SK-N-SH (cell line): ENCODE measurements at regions not wholly inside any gene's neighbourhood (a gene's known extent, or its start where the extent isn't known, plus 50 kb on each side); places are given as distances from the start of the nearest gene placed in this dataset.

Experiments
- CTCF ChIA-PET: fragments of 300-600, 350-600 bp; formaldehyde crosslinking; extraction: SDS; loops from one replicate; lab custom pipeline; 2021; lab: Yijun Ruan, JAX
- POLR2A ChIA-PET: fragments of 350-600 bp; sonication (Branson Sonifier 250); formaldehyde crosslinking; extraction: SDS; loops from one replicate; lab custom pipeline; 2020; ENCODE audit warnings: antibody characterized with exemption, inconsistent platforms; lab: Yijun Ruan, JAX
- DNase-seq: peaks from one replicate; pipeline ENCODE4 v3.0.0; 2012
- H2AFZ ChIP-seq: fragments of 200-600 bp; sonication (generic); 2 replicates; pipeline ENCODE4 v1.8.1; 2016; ENCODE audit warnings: antibody characterized with exemption, mild to moderate bottlenecking, low read depth
- H3F3A ChIP-seq: fragments of 200-600 bp; sonication (generic); replicated peaks from 2 replicates; pipeline ENCODE3; 2016; ENCODE audit warnings: antibody characterized with exemption, mild to moderate bottlenecking; ENCODE audit not compliant: insufficient read depth
- H3K27ac ChIP-seq, 2 experiments: fragments of 200-500 bp in 1 of 2; fragments of 200-600 bp in 1 of 2; sonication (Bioruptor generic) in 1 of 2; sonication (generic), shearing (Covaris generic) in 1 of 2; 2 replicates each; pipeline versions ENCODE4 v1.5.1 to v1.6.1; 2014 to 2016; ENCODE audit warnings: low read depth in 2 of 2, inconsistent platforms in 1 of 2, low read length in 1 of 2, mild to moderate bottlenecking in 1 of 2, mixed read lengths in 1 of 2
- H3K27me3 ChIP-seq: fragments of 200-600 bp; sonication (generic), shearing (Covaris generic); 2 replicates; pipeline ENCODE4 v1.6.1; 2016; ENCODE audit warnings: mixed run types; ENCODE audit not compliant: insufficient read depth
- H3K36me3 ChIP-seq, 2 experiments: fragments of 200-500 bp in 1 of 2; fragments of 200-600 bp in 1 of 2; sonication (Bioruptor generic) in 1 of 2; sonication (generic) in 1 of 2; replicated peaks in 1 of 2; 2 replicates each; pipeline versions ENCODE3 to v1.5.1; 2014 to 2016; ENCODE audit warnings: low read length in 1 of 2, mild to moderate bottlenecking in 1 of 2; ENCODE audit not compliant: insufficient read depth in 2 of 2, control insufficient read depth in 1 of 2
- H3K4me1 ChIP-seq, 2 experiments: fragments of 200-500 bp in 1 of 2; fragments of 200-600 bp in 1 of 2; sonication (Bioruptor generic) in 1 of 2; sonication (generic), shearing (Covaris generic) in 1 of 2; 2 replicates each; pipeline versions ENCODE4 v1.5.1 to v1.6.1; 2014 to 2016; ENCODE audit warnings: low read depth in 1 of 2, low read length in 1 of 2, mixed run types in 1 of 2; ENCODE audit not compliant: insufficient read depth in 2 of 2, control insufficient read depth in 1 of 2
- H3K4me2 ChIP-seq: fragments of 200-600 bp; sonication (generic), shearing (Covaris generic); 2 replicates; pipeline ENCODE4 v1.6.1; 2017; ENCODE audit warnings: mixed run types
- H3K4me3 ChIP-seq, 2 experiments: fragments of 200-500 bp in 1 of 2; fragments of 200-600 bp in 1 of 2; sonication (Bioruptor generic) in 1 of 2; sonication (generic), shearing (Covaris generic) in 1 of 2; 2 replicates each; pipeline versions ENCODE4 v1.5.1 to v1.8.1; 2014 to 2016; ENCODE audit warnings: low read depth in 2 of 2, inconsistent platforms in 1 of 2, low read length in 1 of 2, mild to moderate bottlenecking in 1 of 2, mixed read lengths in 1 of 2, moderate library complexity in 1 of 2
- H3K79me2 ChIP-seq: fragments of 200-600 bp; sonication (generic); 2 replicates; pipeline ENCODE4 v1.8.1; 2017; ENCODE audit warnings: mild to moderate bottlenecking; ENCODE audit not compliant: insufficient read depth
- H3K9ac ChIP-seq: fragments of 200-600 bp; sonication (generic); 2 replicates; pipeline ENCODE4 v1.6.1; 2017; ENCODE audit warnings: mixed run types
- H3K9me2 ChIP-seq: fragments of 200-600 bp; sonication (generic); 2 replicates; pipeline ENCODE4 v1.6.1; 2017; ENCODE audit warnings: mixed run types
- H3K9me3 ChIP-seq: fragments of 200-600 bp; sonication (generic); 2 replicates; pipeline ENCODE4 v1.6.1; 2017; ENCODE audit warnings: mixed run types, mild to moderate bottlenecking, moderate library complexity
- H4K20me1 ChIP-seq: fragments of 200-600 bp; sonication (generic); 2 replicates; pipeline ENCODE4 v1.6.1; 2017; ENCODE audit warnings: mild to moderate bottlenecking, mixed run types; ENCODE audit not compliant: insufficient read depth
- CHD2 ChIP-seq: fragments of 150-350 bp; IDR thresholded peaks from 2 replicates; pipeline ENCODE4 v1.6.1; 2018; ENCODE audit warnings: low read length; ENCODE audit not compliant: partially characterized antibody
- FOSL2 ChIP-seq: IDR thresholded peaks from 2 replicates; pipeline ENCODE4 v1.4.0; 2012; ENCODE audit warnings: low read depth, mild to moderate bottlenecking, moderate library complexity, borderline replicate concordance
- FOXJ3 ChIP-seq: sonication (generic); formaldehyde crosslinking; IDR thresholded peaks from 2 replicates; pipeline ENCODE4 v1.5.1; 2020; ENCODE audit warnings: mild to moderate bottlenecking, missing genetic modification reagents
- FOXM1 ChIP-seq: IDR thresholded peaks from 2 replicates; pipeline ENCODE4 v1.4.0; 2012; ENCODE audit warnings: low read depth, mild to moderate bottlenecking
- GABPA ChIP-seq: IDR thresholded peaks from 2 replicates; pipeline ENCODE4 v1.4.0; 2012; ENCODE audit warnings: low read depth, mild to moderate bottlenecking
- GATA2 ChIP-seq: sonication (generic); formaldehyde crosslinking; IDR thresholded peaks from 2 replicates; pipeline ENCODE4 v1.5.0; 2020; ENCODE audit warnings: mild to moderate bottlenecking, missing genetic modification reagents
- JUND ChIP-seq: IDR thresholded peaks from 2 replicates; pipeline ENCODE4 v1.4.0; 2012
- MEF2A ChIP-seq: IDR thresholded peaks from 2 replicates; pipeline ENCODE4 v1.4.0; 2012; ENCODE audit warnings: low read depth, borderline replicate concordance
- MXI1 ChIP-seq: IDR thresholded peaks from 2 replicates; pipeline ENCODE4 v1.6.1; 2012; ENCODE audit warnings: mild to moderate bottlenecking, low read depth, low read length, improper control_type of control experiment
- NFIC ChIP-seq: IDR thresholded peaks from 2 replicates; pipeline ENCODE4 v1.4.0; 2012; ENCODE audit warnings: borderline replicate concordance
- RAD21 ChIP-seq: IDR thresholded peaks from 2 replicates; pipeline ENCODE4 v1.6.1; 2012; ENCODE audit warnings: mild to moderate bottlenecking, low read length
- RFX5 ChIP-seq: IDR thresholded peaks from 2 replicates; pipeline ENCODE4 v1.6.1; 2012; ENCODE audit warnings: mild to moderate bottlenecking, improper control_type of control experiment, low read length
- RXRA ChIP-seq: IDR thresholded peaks from 2 replicates; pipeline ENCODE4 v1.4.0; 2012; ENCODE audit warnings: low read depth, mild to moderate bottlenecking, borderline replicate concordance
- SMC3 ChIP-seq: IDR thresholded peaks from 2 replicates; pipeline ENCODE4 v1.6.1; 2012; ENCODE audit warnings: low read depth, low read length, improper control_type of control experiment
- TEAD4 ChIP-seq: IDR thresholded peaks from 2 replicates; pipeline ENCODE4 v1.4.0; 2012; ENCODE audit warnings: mild to moderate bottlenecking, borderline replicate concordance; ENCODE audit not compliant: insufficient read depth
- YY1 ChIP-seq: IDR thresholded peaks from 2 replicates; pipeline ENCODE4 v1.4.0; 2012; ENCODE audit warnings: low read depth, mild to moderate bottlenecking
- ZBTB33 ChIP-seq: IDR thresholded peaks from 2 replicates; pipeline ENCODE4 v1.4.0; 2012; ENCODE audit warnings: low read depth, borderline replicate concordance
- WGBS: methylation state at CpG from one replicate; pipeline ENCODE4 v1.1.6; 2017; ENCODE audit warnings: low lambda C conversion rate; 5-methylcytosine and 5-hydroxymethylcytosine counted together

- Histone ChIP-seq H4K20me1 (no peaks in the 10 kb centered on the region), H3K9me3 (no peaks in the 10 kb centered on the region), H3K9ac (no peak overlapping the region), H3K27ac (no peak overlapping the region), H3K4me2 (no peak overlapping the region), H3K36me3 (no peaks in the 10 kb centered on the region), H3K9me2 (no peaks in the 10 kb centered on the region), H3K27me3 (no peaks in the 10 kb centered on the region), H3K4me1 (peaks cover 0 to 12% of the 10 kb centered on the region in 2 experiments; a peak in 1 of 4 replicates), H3K4me3 (no peak overlapping the region), H3F3A (no peaks in the 10 kb centered on the region), H3K79me2 (no peaks in the 10 kb centered on the region), H2AFZ (no peak overlapping the region)
- ChIA-PET POLR2A (no interaction called here), CTCF (interaction anchor here (1.2 to 1.7 kb wide), 2 partner anchors 17 to 29 kb away, joined by 3 to 4 read pairs; no protein-coding TSS in a partner anchor)
- TF ChIP-seq FOXM1 (no peak), RFX5 (no peak), FOXJ3 (CRISPR knock-in tag) (no peak), YY1 (no peak), FOSL2 (no peak), MEF2A (no peak), NFIC (no peak), SMC3 (no peak), MXI1 (no peak), RXRA (no peak)
- DNase-seq, result peak; percentile 19
Measured at GRCh38 chr1:54459140-54459539, 52.9 kb upstream of the SSBP3 start.

GRCh38 chr1:54456921-54457529 is 50.8 kb upstream of the SSBP3 start:
- TF ChIP-seq MEF2A, result no peak
- TF ChIP-seq GABPA, result no peak
- no peak for TF ChIP-seq NFIC
- TF ChIP-seq CHD2, result no peak
- TF ChIP-seq RAD21, result no peak
- TF ChIP-seq ZBTB33, result no peak
- TF ChIP-seq JUND, result no peak
- TF ChIP-seq RFX5, result no peak
- TF ChIP-seq TEAD4, result no peak
- TF ChIP-seq GATA2 (CRISPR knock-in tag), result no peak
- H4K20me1 ChIP-seq, result no peaks in the 10 kb centered on the region
- H3K4me3 ChIP-seq, result no peak overlapping the region
- no peak overlapping the region for H3K4me2 ChIP-seq
- ChIA-PET CTCF (interaction anchor here (1.2 kb wide), 1 partner anchor 32 kb away, joined by 4 read pairs; no protein-coding TSS in a partner anchor), POLR2A (interaction anchor here (0.9 kb wide), 1 partner anchor 24 kb away, joined by 4 read pairs; no protein-coding TSS in a partner anchor)
- H3K27me3 ChIP-seq, result no peaks in the 10 kb centered on the region
- no peak overlapping the region for H3K9ac ChIP-seq
- no peaks in the 10 kb centered on the region for H3K36me3 ChIP-seq
- H2AFZ ChIP-seq, result no peak overlapping the region
- H3K9me2 ChIP-seq, result no peaks in the 10 kb centered on the region
- no peak for DNase-seq
- WGBS, result 86% methylated on average over 6 of the region's 6 CpGs
- peaks cover 0 to 10% of the 10 kb centered on the region in 2 experiments; a peak in 1 of 4 replicates for H3K4me1 ChIP-seq
- no peak overlapping the region for H3K27ac ChIP-seq
- H3K79me2 ChIP-seq, result no peaks in the 10 kb centered on the region
- no peaks in the 10 kb centered on the region for H3K9me3 ChIP-seq
- no peaks in the 10 kb centered on the region for H3F3A ChIP-seq
